BLaER1 (cell line): ENCODE measurements at regions not wholly inside any gene's neighbourhood (a gene's known extent, or its start where the extent isn't known, plus 50 kb on each side); places are given as distances from the start of the nearest gene placed in this dataset.

ENCODE experiments used
- H3K27ac ChIP-seq: shearing (Covaris generic); formaldehyde crosslinking; 2 replicates; pipeline ENCODE4 v1.8.1; 2022
- H3K27me3 ChIP-seq: shearing (Covaris generic); formaldehyde crosslinking; 2 replicates; pipeline ENCODE4 v1.8.1; 2022
- H3K36me3 ChIP-seq: shearing (Covaris generic); formaldehyde crosslinking; 2 replicates; pipeline ENCODE4 v1.8.1; 2022
- H3K4me1 ChIP-seq: shearing (Covaris generic); formaldehyde crosslinking; 2 replicates; pipeline ENCODE4 v1.8.1; 2022
- H3K4me2 ChIP-seq: shearing (Covaris generic); formaldehyde crosslinking; 2 replicates; pipeline ENCODE4 v1.8.1; 2022
- H3K4me3 ChIP-seq: shearing (Covaris generic); formaldehyde crosslinking; 2 replicates; pipeline ENCODE4 v1.8.1; 2022
- H3K9ac ChIP-seq: shearing (Covaris generic); formaldehyde crosslinking; 2 replicates; pipeline ENCODE4 v1.8.1; 2022
- H3K9me3 ChIP-seq: shearing (Covaris generic); formaldehyde crosslinking; 2 replicates; pipeline ENCODE4 v1.8.1; 2022
- H4K20me1 ChIP-seq: shearing (Covaris generic); formaldehyde crosslinking; 2 replicates; pipeline ENCODE4 v1.8.1; 2022
- Cebpa-rat ChIP-seq: shearing (Covaris generic); IDR thresholded peaks from 2 replicates; pipeline ENCODE4 v1.8.1; 2022

- Histone ChIP-seq H3K4me2 (no peak overlapping the region), H3K4me1 (no peaks in the 10 kb centered on the region), H3K36me3 (no peaks in the 10 kb centered on the region), H3K27ac (no peak overlapping the region), H3K27me3 (no peaks in the 10 kb centered on the region), H3K4me3 (no peak overlapping the region), H4K20me1 (no peaks in the 10 kb centered on the region), H3K9me3 (no peaks in the 10 kb centered on the region), H3K9ac (no peak overlapping the region)
- TF ChIP-seq Cebpa-rat: no peak
Measured at GRCh38 chr2:53202063-53202462, 565.5 kb upstream of the CHAC2 start.

GRCh38 chr2:53200072-53200471 lies 567.5 kb upstream of the CHAC2 start:
- Histone ChIP-seq H4K20me1 (no peaks in the 10 kb centered on the region), H3K4me2 (no peak overlapping the region), H3K9ac (no peak overlapping the region), H3K27ac (no peak overlapping the region), H3K27me3 (no peaks in the 10 kb centered on the region), H3K4me1 (no peaks in the 10 kb centered on the region), H3K4me3 (no peak overlapping the region), H3K9me3 (no peaks in the 10 kb centered on the region), H3K36me3 (no peaks in the 10 kb centered on the region)
- TF ChIP-seq Cebpa-rat: no peak

- Histone ChIP-seq H3K9ac (no peak overlapping the region), H3K36me3 (no peaks in the 10 kb centered on the region), H3K27ac (no peak overlapping the region), H3K9me3 (no peaks in the 10 kb centered on the region), H3K4me1 (0 out of 2 replicates have a peak, but pooled peaks cover 5% of the 10 kb centered on the region), H3K27me3 (no peaks in the 10 kb centered on the region), H3K4me3 (no peak overlapping the region), H3K4me2 (no peak overlapping the region), H4K20me1 (no peaks in the 10 kb centered on the region)
- TF ChIP-seq Cebpa-rat: no peak
Measured at GRCh38 chr2:53188851-53189510, 578.6 kb upstream of the CHAC2 start.

- TF ChIP-seq Cebpa-rat: no peak
- Histone ChIP-seq H3K27ac (no peak overlapping the region), H3K27me3 (no peaks in the 10 kb centered on the region), H3K4me3 (no peak overlapping the region), H3K9ac (no peak overlapping the region), H3K4me2 (no peak overlapping the region), H4K20me1 (no peaks in the 10 kb centered on the region), H3K36me3 (no peaks in the 10 kb centered on the region), H3K4me1 (0 out of 2 replicates have a peak, but pooled peaks cover 5% of the 10 kb centered on the region), H3K9me3 (no peaks in the 10 kb centered on the region)
Measured at GRCh38 chr2:53183581-53183980, 584.0 kb upstream of the CHAC2 start.

DNA sequence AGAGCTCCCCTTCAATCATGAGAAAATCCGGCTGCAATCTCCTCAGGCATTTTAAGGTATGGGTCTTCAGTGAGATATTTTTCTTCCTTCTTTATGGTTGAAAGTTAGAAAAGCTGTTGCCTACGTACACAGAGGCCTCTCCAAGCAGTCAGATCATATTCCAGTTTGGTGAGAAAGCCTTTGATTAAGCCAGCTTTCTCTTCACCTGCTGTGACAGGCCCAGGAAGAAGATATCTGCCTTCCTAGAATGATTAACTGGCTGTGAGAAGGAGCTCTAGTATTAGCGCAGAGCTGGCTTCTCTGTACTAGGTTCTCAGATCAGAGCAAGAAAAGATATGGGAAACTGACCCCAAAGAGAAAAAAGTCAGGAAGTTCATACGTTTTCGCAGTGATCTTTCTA lies 585.0 kb upstream of the CHAC2 start:
- H3K4me3 ChIP-seq: no peak overlapping the region
- H3K27me3 ChIP-seq: no peaks in the 10 kb centered on the region
- TF ChIP-seq Cebpa-rat: no peak
- H3K4me1 ChIP-seq: 0 out of 2 replicates have a peak, but pooled peaks cover 5% of the 10 kb centered on the region
- H3K9ac ChIP-seq: no peak overlapping the region
- H3K4me2 ChIP-seq: no peak overlapping the region
- no peaks in the 10 kb centered on the region for H3K9me3 ChIP-seq
- no peak overlapping the region for H3K27ac ChIP-seq
- no peaks in the 10 kb centered on the region for H3K36me3 ChIP-seq
- H4K20me1 ChIP-seq: no peaks in the 10 kb centered on the region

GRCh38 chr2:53181759-53182158 lies 585.8 kb upstream of the CHAC2 start:
- Histone ChIP-seq H3K4me2 (no peak overlapping the region), H3K4me3 (no peak overlapping the region), H3K27me3 (no peaks in the 10 kb centered on the region), H3K27ac (no peak overlapping the region), H4K20me1 (no peaks in the 10 kb centered on the region), H3K9ac (no peak overlapping the region), H3K4me1 (no peaks in the 10 kb centered on the region), H3K9me3 (no peaks in the 10 kb centered on the region), H3K36me3 (no peaks in the 10 kb centered on the region)
- no peak for TF ChIP-seq Cebpa-rat

GRCh38 chr2:53177327-53177726 lies 590.3 kb upstream of the CHAC2 start:
- Histone ChIP-seq H3K27me3 (no peaks in the 10 kb centered on the region), H3K9me3 (no peaks in the 10 kb centered on the region), H4K20me1 (no peaks in the 10 kb centered on the region), H3K4me3 (no peak overlapping the region), H3K9ac (no peak overlapping the region), H3K4me1 (no peaks in the 10 kb centered on the region), H3K4me2 (no peak overlapping the region), H3K27ac (no peak overlapping the region), H3K36me3 (no peaks in the 10 kb centered on the region)
- TF ChIP-seq Cebpa-rat: no peak

DNA sequence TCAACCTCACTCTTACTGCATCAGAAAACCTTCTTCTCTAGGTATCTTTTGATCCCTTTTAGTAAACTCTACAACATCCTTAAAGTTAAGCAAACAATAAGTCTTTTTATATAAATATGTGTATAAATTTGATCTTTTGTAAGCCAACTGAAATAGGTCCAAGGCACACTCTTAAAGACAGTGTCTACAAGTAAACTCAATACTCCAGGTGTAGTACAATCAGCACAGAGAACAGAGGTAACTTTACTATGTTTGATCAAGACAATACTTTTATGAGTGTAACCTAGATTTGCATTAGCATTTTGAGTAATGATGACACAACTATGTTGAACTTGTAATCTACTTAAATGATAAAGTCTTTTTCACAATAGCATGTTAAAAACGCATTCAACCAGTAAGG lies 593.1 kb upstream of the CHAC2 start:
- H3K27me3 ChIP-seq: no peaks in the 10 kb centered on the region
- no peak for TF ChIP-seq Cebpa-rat
- no peaks in the 10 kb centered on the region for H4K20me1 ChIP-seq
- no peaks in the 10 kb centered on the region for H3K36me3 ChIP-seq
- no peak overlapping the region for H3K27ac ChIP-seq
- no peak overlapping the region for H3K4me2 ChIP-seq
- no peak overlapping the region for H3K9ac ChIP-seq
- no peaks in the 10 kb centered on the region for H3K4me1 ChIP-seq
- H3K9me3 ChIP-seq: no peaks in the 10 kb centered on the region
- no peak overlapping the region for H3K4me3 ChIP-seq

GRCh38 chr2:53173698-53174455 lies 593.7 kb upstream of the CHAC2 start:
- Histone ChIP-seq H3K9me3 (no peaks in the 10 kb centered on the region), H3K4me2 (no peak overlapping the region), H3K27me3 (no peaks in the 10 kb centered on the region), H3K4me1 (no peaks in the 10 kb centered on the region), H3K9ac (no peak overlapping the region), H3K27ac (no peak overlapping the region), H3K4me3 (no peak overlapping the region), H3K36me3 (no peaks in the 10 kb centered on the region), H4K20me1 (no peaks in the 10 kb centered on the region)
- TF ChIP-seq Cebpa-rat: no peak

- no peaks in the 10 kb centered on the region for H3K27me3 ChIP-seq
- no peak for TF ChIP-seq Cebpa-rat
- no peaks in the 10 kb centered on the region for H3K4me1 ChIP-seq
- no peaks in the 10 kb centered on the region for H4K20me1 ChIP-seq
- no peaks in the 10 kb centered on the region for H3K36me3 ChIP-seq
- H3K4me3 ChIP-seq: no peak overlapping the region
- no peaks in the 10 kb centered on the region for H3K9me3 ChIP-seq
- H3K9ac ChIP-seq: no peak overlapping the region
- H3K27ac ChIP-seq: no peak overlapping the region
- no peak overlapping the region for H3K4me2 ChIP-seq
Measured at GRCh38 chr2:53173091-53173490, 594.5 kb upstream of the CHAC2 start.
